Mammary epithelial cell (primary cell): ENCODE measurements at regions not wholly inside any gene's neighbourhood (a gene's known extent, or its start where the extent isn't known, plus 50 kb on each side); places are given as distances from the start of the nearest gene placed in this dataset.

Source experiments
- CTCF ChIP-seq, 2 donors: IDR thresholded peaks in 1 of 2; conservative IDR thresholded peaks in 1 of 2; 2 replicates each; pipeline ENCODE4 v1.5.1; 2011 to 2012; ENCODE audit warnings: inconsistent platforms in 2 of 2, low read length in 2 of 2, mild to moderate bottlenecking in 2 of 2, control low read depth in 1 of 2, low read depth in 1 of 2; ENCODE audit not compliant: insufficient read depth in 1 of 2; ENCODE audit errors: extremely low read depth in 1 of 2
- EZH2 ChIP-seq: IDR thresholded peaks from 2 replicates; pipeline ENCODE4 v1.6.1; 2012; ENCODE audit warnings: low read length, inconsistent platforms, borderline replicate concordance

GRCh38 chr3:76842216-76842615, 197.7 kb upstream of the ROBO2 start:
- TF ChIP-seq CTCF (conservative IDR thresholded peaks at IDR 0.05 in 1 of 2, IDR thresholded peaks at IDR 0.05 in 1 of 2; ENCODE audit: extremely low read depth in 1 of 2, insufficient read depth in 1 of 2, low read depth in 1 of 2, low read length in 2 of 2) (no peak), EZH2 (no peak)
